Stomach (tissue), 8 donors: ENCODE measurements at regions not wholly inside any gene's neighbourhood (a gene's known extent, or its start where the extent isn't known, plus 50 kb on each side); places are given as distances from the start of the nearest gene placed in this dataset.
"Not testable (repeated sequence)": the region's sequence is repeated elsewhere in the genome, so short reads cannot be mapped to it uniquely, and the experiment has no call there.

ENCODE experiments used
- DNase-seq, 2 donors: peaks; one replicate each; pipeline versions ENCODE4 v3.0.0 to v3.0.0-alpha.2; 2013 to 2019
- H3K27ac ChIP-seq, 5 donors: fragments of 200-600 bp in 4 of 5; sonication (generic) in 4 of 5; one replicate each; pipeline ENCODE4 v1.5.1; 2013 to 2019; ENCODE audit warnings: mild to moderate bottlenecking in 1 of 5, moderate library complexity in 1 of 5
- H3K27me3 ChIP-seq, 3 donors: fragments of 200-600 bp; sonication (generic); one replicate each; pipeline ENCODE4 v1.5.1; 2017 to 2019; ENCODE audit warnings: mixed run types in 1 of 3
- H3K36me3 ChIP-seq, 4 donors: fragments of 200-600 bp; sonication (generic); 1 replicate in 3 of 4; 2 replicates in 1 of 4; pipeline ENCODE4 v1.5.1; 2016 to 2019
- H3K4me1 ChIP-seq, 4 donors: fragments of 200-600 bp; sonication (generic); one replicate each; pipeline ENCODE4 v1.5.1; 2016 to 2019
- H3K4me3 ChIP-seq, 4 donors: fragments of 200-600 bp; sonication (generic) in 3 of 4; one replicate each; pipeline ENCODE4 v1.5.1; 2016 to 2019; ENCODE audit warnings: mild to moderate bottlenecking in 1 of 4
- H3K9me3 ChIP-seq, 4 donors: fragments of 200-600 bp; sonication (generic); one replicate each; pipeline ENCODE4 v1.5.1; 2016 to 2019
- EP300 ChIP-seq: sonication (generic); formaldehyde crosslinking; IDR thresholded peaks from one replicate; pipeline ENCODE4 v1.6.1; 2017; ENCODE audit warnings: antibody characterized with exemption
- POLR2A ChIP-seq, 4 donors: fragments of 450-650 bp; IDR thresholded peaks; one replicate each; pipeline ENCODE4 v1.6.1; 2016; ENCODE audit warnings: antibody characterized with exemption in 4 of 4, control low read depth in 2 of 4, mild to moderate bottlenecking in 1 of 4, moderate library complexity in 1 of 4
- POLR2AphosphoS5 ChIP-seq, 3 donors: sonication (generic); formaldehyde crosslinking; IDR thresholded peaks; one replicate each; pipeline ENCODE4 v1.6.1; 2016; ENCODE audit warnings: antibody characterized with exemption in 3 of 3
- WGBS, 5 donors: extraction: QIAGEN DNeasy Blood & Tissue Kit in 3 of 5; methylation state at CpG; one replicate each; pipeline versions ENCODE4 v1.1.5 to v1.1.7; 2013 to 2018; 5-methylcytosine and 5-hydroxymethylcytosine counted together
- intact Hi-C: fragments of 100-400 bp; cut with DNase I; formaldehyde crosslinking; loops from one replicate; pipeline ENCODE4 v1.15.1; 2023; ENCODE audit warnings: low total_unique reads
- TF ChIP-seq, protein P1 (sequence below), 7 experiments: fragments of 450-650 bp in 4 of 7; fragments of 200-600 bp in 3 of 7; sonication (generic) in 3 of 7; IDR thresholded peaks; one replicate each; pipeline ENCODE4 v1.5.1; 2016 to 2019; ENCODE audit warnings: antibody characterized with exemption in 7 of 7, control low read depth in 2 of 7, mild to moderate bottlenecking in 1 of 7
- donor health status: healthy with polysubstance abuse.
- donor health status: Bipolar disorder and iron deficiency.
- donor health status: healthy.

DNA sequence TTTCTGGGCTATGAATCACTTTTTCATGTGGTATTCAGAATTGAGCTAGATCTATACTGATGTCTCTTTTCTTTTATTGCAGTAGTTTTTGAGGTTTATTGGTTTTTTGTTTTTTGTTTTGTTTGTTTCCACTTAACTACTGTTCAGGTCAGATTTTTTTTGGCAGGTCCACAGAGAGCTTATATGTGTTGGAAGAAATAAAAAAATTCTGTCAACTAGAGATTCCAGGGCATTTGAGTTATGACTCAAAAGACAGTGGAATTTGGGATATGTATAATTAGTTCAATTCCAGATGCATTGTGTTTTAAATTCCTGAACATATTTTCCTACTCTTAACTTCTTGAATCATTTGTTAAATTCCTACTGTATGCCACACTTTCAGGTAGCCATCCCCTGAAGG, 727.2 kb downstream of the SI start:
- no peaks in the 10 kb centered on the region for H3K4me1 ChIP-seq
- no peak overlapping the region for H3K27ac ChIP-seq
- peaks cover 0 to 12% (median 0%) of the 10 kb centered on the region in 4 donors for H3K9me3 ChIP-seq
- H3K27me3 ChIP-seq: no peaks in the 10 kb centered on the region
- H3K4me3 ChIP-seq: no peak overlapping the region
- TF ChIP-seq, protein P1, sequence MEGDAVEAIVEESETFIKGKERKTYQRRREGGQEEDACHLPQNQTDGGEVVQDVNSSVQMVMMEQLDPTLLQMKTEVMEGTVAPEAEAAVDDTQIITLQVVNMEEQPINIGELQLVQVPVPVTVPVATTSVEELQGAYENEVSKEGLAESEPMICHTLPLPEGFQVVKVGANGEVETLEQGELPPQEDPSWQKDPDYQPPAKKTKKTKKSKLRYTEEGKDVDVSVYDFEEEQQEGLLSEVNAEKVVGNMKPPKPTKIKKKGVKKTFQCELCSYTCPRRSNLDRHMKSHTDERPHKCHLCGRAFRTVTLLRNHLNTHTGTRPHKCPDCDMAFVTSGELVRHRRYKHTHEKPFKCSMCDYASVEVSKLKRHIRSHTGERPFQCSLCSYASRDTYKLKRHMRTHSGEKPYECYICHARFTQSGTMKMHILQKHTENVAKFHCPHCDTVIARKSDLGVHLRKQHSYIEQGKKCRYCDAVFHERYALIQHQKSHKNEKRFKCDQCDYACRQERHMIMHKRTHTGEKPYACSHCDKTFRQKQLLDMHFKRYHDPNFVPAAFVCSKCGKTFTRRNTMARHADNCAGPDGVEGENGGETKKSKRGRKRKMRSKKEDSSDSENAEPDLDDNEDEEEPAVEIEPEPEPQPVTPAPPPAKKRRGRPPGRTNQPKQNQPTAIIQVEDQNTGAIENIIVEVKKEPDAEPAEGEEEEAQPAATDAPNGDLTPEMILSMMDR (IDR thresholded peaks at IDR 0.05): no peak
- TF ChIP-seq EP300 (no peak), POLR2AphosphoS5 (IDR thresholded peaks at IDR 0.05) (no peak), POLR2A (IDR thresholded peaks at IDR 0.05) (no peak)
- H3K36me3 ChIP-seq: no peaks in the 10 kb centered on the region
- intact Hi-C loops: no loop called here
- DNase-seq: no peak

DNA sequence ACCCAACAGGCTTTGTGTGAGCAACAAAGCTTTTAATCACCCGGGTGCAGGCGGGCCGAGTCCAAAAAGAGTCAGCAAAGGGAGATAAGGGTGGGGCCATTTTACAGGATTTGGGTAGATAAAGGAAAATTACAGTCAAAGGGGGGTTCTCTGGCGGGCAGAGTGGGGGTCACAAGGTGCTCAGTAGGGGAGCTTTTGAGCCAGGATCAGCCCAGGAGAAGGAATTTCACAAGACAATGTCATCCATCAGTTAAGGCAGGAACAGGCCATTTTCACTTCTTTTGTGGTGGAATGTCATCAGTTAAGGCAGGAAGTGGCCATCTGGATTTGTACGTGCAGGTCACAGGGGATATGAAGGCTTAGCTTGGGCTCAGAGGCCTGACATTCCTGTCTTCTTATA, 736.1 kb downstream of the SI start:
- H3K27ac ChIP-seq, intact Hi-C loops, H3K4me3 ChIP-seq, H3K4me1 ChIP-seq, DNase-seq, H3K27me3 ChIP-seq, H3K36me3 ChIP-seq: not testable (repeated sequence)
- H3K9me3 ChIP-seq: peaks cover 0 to 17% (median 0%) of the 10 kb centered on the region in 4 donors
- WGBS, 5 donors: 75 to 79% (median 78%) methylated on average over 5 of the region's 5 CpGs

DNA sequence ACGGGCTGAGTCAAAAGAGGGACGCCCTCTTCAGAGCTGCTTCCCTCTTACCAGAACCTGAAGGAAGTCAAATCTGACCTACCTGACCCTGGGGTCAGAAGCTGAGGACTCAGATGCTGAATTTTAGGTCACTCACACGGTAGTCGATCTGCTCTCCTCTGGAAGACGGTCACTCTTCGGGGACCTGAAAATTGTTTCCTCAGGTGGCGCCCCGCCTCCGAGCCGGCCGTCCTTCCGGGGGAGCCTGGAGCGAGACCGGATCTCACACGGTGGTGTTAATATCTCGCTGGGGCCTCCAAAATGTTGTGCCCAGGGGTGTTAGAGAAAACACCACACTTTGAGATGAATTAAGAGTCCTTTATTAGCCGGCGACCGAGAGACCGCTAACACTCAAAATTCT, 737.2 kb downstream of the SI start:
- Histone ChIP-seq H3K27me3 (no peaks in the 10 kb centered on the region), H3K36me3 (no peaks in the 10 kb centered on the region), H3K27ac (no peak overlapping the region), H3K9me3 (peaks cover 0 to 7% (median 0%) of the 10 kb centered on the region in 4 donors), H3K4me1 (no peaks in the 10 kb centered on the region), H3K4me3 (no peak overlapping the region)
- intact Hi-C loops: no loop called here
- TF ChIP-seq POLR2A (IDR thresholded peaks at IDR 0.05): no peak
- TF ChIP-seq EP300: no peak
- TF ChIP-seq POLR2AphosphoS5 (IDR thresholded peaks at IDR 0.05): no peak
- TF ChIP-seq, protein P1 (IDR thresholded peaks at IDR 0.05): no peak
- 89 to 94% (median 91%) methylated on average over 20 of the region's 20 CpGs for WGBS, 5 donors
- DNase-seq: no peak

DNA sequence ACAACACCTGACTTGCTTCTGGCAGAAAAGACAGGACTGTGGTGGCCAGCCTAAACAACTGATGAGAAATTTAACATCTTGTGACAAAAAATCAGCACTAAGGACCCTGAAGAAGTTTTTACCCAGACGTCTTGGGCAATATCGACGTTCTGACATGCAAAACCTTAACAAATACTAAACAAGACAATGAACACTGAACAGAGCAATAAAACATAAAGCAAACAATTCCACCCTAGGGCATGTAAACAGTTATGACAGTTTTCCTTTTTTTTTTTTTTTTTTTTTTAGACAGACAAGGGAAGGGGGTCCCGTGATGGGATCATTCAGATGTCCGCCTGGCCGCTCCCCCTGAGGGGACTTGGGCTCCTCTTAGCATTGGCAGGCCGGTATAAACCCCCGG, 738.0 kb downstream of the SI start:
- Histone ChIP-seq H3K27ac (no peak overlapping the region), H3K4me3 (no peak overlapping the region), H3K27me3 (no peaks in the 10 kb centered on the region), H3K36me3 (no peaks in the 10 kb centered on the region), H3K9me3 (peaks cover 0 to 7% (median 0%) of the 10 kb centered on the region in 4 donors), H3K4me1 (no peaks in the 10 kb centered on the region)
- no peak for DNase-seq
- TF ChIP-seq EP300 (no peak), POLR2AphosphoS5 (IDR thresholded peaks at IDR 0.05) (no peak), POLR2A (IDR thresholded peaks at IDR 0.05) (no peak)
- TF ChIP-seq, protein P1 (IDR thresholded peaks at IDR 0.05): no peak
- intact Hi-C loops: no loop called here
- 84 to 90% (median 89%) methylated on average over 8 of the region's 8 CpGs for WGBS, 5 donors

DNA sequence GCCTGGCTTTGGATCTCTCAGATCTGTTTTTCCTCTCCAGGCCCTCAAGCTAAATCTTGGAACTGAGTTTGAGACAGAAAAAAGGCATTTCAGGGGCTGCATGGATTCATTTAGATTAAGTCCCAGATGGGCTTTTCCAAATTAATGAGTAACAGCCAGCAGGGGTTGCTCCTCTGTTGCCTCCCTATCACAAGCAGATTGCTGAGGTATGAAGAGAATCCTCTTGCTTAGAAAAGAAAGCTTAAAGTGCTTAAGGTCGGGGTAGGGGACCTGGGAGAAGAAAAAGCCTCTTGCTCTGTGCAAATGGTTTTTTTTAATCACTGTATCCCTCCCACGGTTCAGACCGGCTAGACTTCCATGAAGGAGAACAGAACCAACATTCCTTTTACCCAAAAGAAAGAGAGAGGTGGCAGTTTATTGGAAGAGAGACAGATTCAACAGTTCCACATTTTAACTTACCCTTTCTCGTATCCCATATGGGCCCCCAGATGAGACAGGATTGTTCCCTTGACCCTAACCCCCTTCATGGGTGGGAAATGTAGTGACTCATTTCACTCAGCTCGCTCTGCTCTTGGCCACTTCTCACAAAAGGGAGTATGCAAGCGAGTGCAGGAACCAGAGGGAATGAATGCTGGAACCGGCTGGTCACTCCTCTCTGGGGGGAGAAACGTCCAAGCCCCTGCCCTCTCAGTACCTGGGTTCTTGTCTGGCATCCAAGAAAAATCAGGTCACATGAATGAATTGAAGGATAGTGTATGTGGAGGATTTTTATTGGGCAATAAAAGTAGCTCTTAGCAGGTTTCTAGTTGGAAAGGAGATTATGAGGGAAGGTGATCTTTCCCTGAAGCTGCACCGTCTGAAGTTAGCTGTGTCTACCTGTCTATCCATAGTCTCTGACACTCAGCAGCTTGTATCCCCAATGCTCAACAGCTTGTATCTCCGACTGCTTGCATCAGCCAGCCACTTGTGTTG, 745.2 kb downstream of the SI start:
- Histone ChIP-seq H3K27ac (no peak overlapping the region), H3K4me3 (no peak overlapping the region), H3K36me3 (no peaks in the 10 kb centered on the region), H3K4me1 (no peaks in the 10 kb centered on the region), H3K27me3 (no peaks in the 10 kb centered on the region), H3K9me3 (no peaks in the 10 kb centered on the region)
- 37 to 51% (median 44%) methylated on average over 10 of the region's 10 CpGs for WGBS, 5 donors
- TF ChIP-seq POLR2A (IDR thresholded peaks at IDR 0.05): no peak
- TF ChIP-seq EP300: no peak
- peak in 1 of 2 donors; percentile 26 for DNase-seq
- intact Hi-C loops: no loop called here
